ENCODE measurements at regions not wholly inside any gene's neighbourhood (a gene's known extent, or its start where the extent isn't known, plus 50 kb on each side); places are given as distances from the start of the nearest gene placed in this dataset.

- TF ChIP-seq JUNB (IDR thresholded peaks at IDR 0.05; ENCODE audit: unreplicated experiment) (no peak), POLR2AphosphoS5 (IDR thresholded peaks at IDR 0.05; ENCODE audit: low read depth) (no peak)
- TF ChIP-seq, protein P1, sequence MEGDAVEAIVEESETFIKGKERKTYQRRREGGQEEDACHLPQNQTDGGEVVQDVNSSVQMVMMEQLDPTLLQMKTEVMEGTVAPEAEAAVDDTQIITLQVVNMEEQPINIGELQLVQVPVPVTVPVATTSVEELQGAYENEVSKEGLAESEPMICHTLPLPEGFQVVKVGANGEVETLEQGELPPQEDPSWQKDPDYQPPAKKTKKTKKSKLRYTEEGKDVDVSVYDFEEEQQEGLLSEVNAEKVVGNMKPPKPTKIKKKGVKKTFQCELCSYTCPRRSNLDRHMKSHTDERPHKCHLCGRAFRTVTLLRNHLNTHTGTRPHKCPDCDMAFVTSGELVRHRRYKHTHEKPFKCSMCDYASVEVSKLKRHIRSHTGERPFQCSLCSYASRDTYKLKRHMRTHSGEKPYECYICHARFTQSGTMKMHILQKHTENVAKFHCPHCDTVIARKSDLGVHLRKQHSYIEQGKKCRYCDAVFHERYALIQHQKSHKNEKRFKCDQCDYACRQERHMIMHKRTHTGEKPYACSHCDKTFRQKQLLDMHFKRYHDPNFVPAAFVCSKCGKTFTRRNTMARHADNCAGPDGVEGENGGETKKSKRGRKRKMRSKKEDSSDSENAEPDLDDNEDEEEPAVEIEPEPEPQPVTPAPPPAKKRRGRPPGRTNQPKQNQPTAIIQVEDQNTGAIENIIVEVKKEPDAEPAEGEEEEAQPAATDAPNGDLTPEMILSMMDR (conservative IDR thresholded peaks at IDR 0.05; ENCODE audit: low read depth in 2 of 2) = no peak
These were observed 80.8 kb downstream of the MDH1 start for GRCh38 chr2:63669596-63669995.

Measured in GM23338 (cell line).